IMR-90 (cell line): ENCODE measurements at regions not wholly inside any gene's neighbourhood (a gene's known extent, or its start where the extent isn't known, plus 50 kb on each side); places are given as distances from the start of the nearest gene placed in this dataset.

Source experiments
- ATAC-seq: fragments of 200-7000 bp; cut with Tn5 transposase; 2 replicates; pipeline ENCODE4 v1.9.1; 2020; ENCODE audit warnings: low read depth, mild to moderate bottlenecking, moderate library complexity
- BruUV-seq: library from RNA; stranded (reverse); fragments of 400-500 nt; replicated peaks from 2 replicates; lab custom pipeline; 2021; lab: Mats Ljungman, UMichigan
- CTCF ChIA-PET: fragments of 300-600 bp; formaldehyde crosslinking; extraction: SDS; loops from one replicate; lab custom pipeline; 2021; ENCODE audit warnings: antibody characterized with exemption; lab: Yijun Ruan, JAX
- POLR2A ChIA-PET: fragments of 300-600 bp; sonication (Branson Sonifier 250); formaldehyde crosslinking; loops from one replicate; lab custom pipeline; 2022; ENCODE audit warnings: antibody characterized with exemption; ENCODE audit not compliant: unreplicated experiment; lab: Charles Lee
- DNase-seq: peaks from one replicate; pipeline ENCODE4 v3.0.0; 2013
- H2AFZ ChIP-seq: replicated peaks from 2 replicates; pipeline ENCODE3; 2013; ENCODE audit warnings: low read length, mild to moderate bottlenecking; ENCODE audit not compliant: poor library complexity
- H2AK5ac ChIP-seq: 2 replicates; pipeline ENCODE4 v1.6.1; 2013; ENCODE audit warnings: low read depth, low read length, inconsistent platforms
- H2AK9ac ChIP-seq: replicated peaks from 2 replicates; pipeline ENCODE3; 2013; ENCODE audit warnings: mild to moderate bottlenecking, low read depth, low read length, moderate library complexity; ENCODE audit not compliant: poor library complexity
- H2BK120ac ChIP-seq: 2 replicates; pipeline ENCODE4 v1.6.1; 2013; ENCODE audit warnings: low read depth, low read length, inconsistent platforms
- H2BK15ac ChIP-seq: 3 replicates; pipeline ENCODE4 v1.6.1; 2013; ENCODE audit warnings: low read depth, low read length, inconsistent platforms
- H2BK20ac ChIP-seq: 2 replicates; pipeline ENCODE4 v1.6.1; 2013; ENCODE audit warnings: low read depth, mild to moderate bottlenecking, inconsistent platforms, low read length, moderate library complexity
- H2BK5ac ChIP-seq: 2 replicates; pipeline ENCODE4 v1.6.1; 2013; ENCODE audit warnings: mild to moderate bottlenecking, low read depth, low read length, inconsistent platforms; ENCODE audit not compliant: poor library complexity, severe bottlenecking
- H3K14ac ChIP-seq: replicated peaks from 2 replicates; pipeline ENCODE4 v1.6.1; 2013; ENCODE audit warnings: low read depth, low read length, inconsistent platforms
- H3K18ac ChIP-seq: 2 replicates; pipeline ENCODE4 v1.6.1; 2013; ENCODE audit warnings: low read depth, low read length, control low read depth
- H3K23ac ChIP-seq: 2 replicates; pipeline ENCODE4 v1.6.1; 2013; ENCODE audit warnings: low read depth, low read length, inconsistent platforms
- H3K27ac ChIP-seq: 2 replicates; pipeline ENCODE4 v1.5.1; 2013; ENCODE audit warnings: mild to moderate bottlenecking, control low read depth, low read length; ENCODE audit not compliant: insufficient read depth
- H3K27me3 ChIP-seq: 2 replicates; pipeline ENCODE4 v1.6.1; 2013; ENCODE audit warnings: low read length; ENCODE audit not compliant: control insufficient read depth, insufficient read depth
- H3K36me3 ChIP-seq: 2 replicates; pipeline ENCODE4 v1.6.1; 2013; ENCODE audit warnings: low read length, mixed read lengths; ENCODE audit not compliant: control insufficient read depth, insufficient read depth
- H3K4ac ChIP-seq: 2 replicates; pipeline ENCODE4 v1.6.1; 2013; ENCODE audit warnings: low read depth, low read length, inconsistent platforms
- H3K4me1 ChIP-seq: 2 replicates; pipeline ENCODE4 v1.6.1; 2013; ENCODE audit warnings: low read length, mixed read lengths; ENCODE audit not compliant: control insufficient read depth, insufficient read depth
- H3K4me2 ChIP-seq: 2 replicates; pipeline ENCODE4 v1.6.1; 2013; ENCODE audit warnings: low read depth, mild to moderate bottlenecking, control low read depth, low read length, moderate library complexity
- H3K4me3 ChIP-seq: 2 replicates; pipeline ENCODE4 v1.5.1; 2013; ENCODE audit warnings: low read depth, mild to moderate bottlenecking, control low read depth, low read length, moderate library complexity; ENCODE audit not compliant: insufficient read depth
- H3K56ac ChIP-seq: 2 replicates; pipeline ENCODE4 v1.6.1; 2013; ENCODE audit warnings: low read length, inconsistent platforms; ENCODE audit not compliant: insufficient read depth; ENCODE audit errors: extremely low read depth
- H3K79me1 ChIP-seq, 2 experiments: 2 replicates each; pipeline ENCODE4 v1.6.1; 2013; ENCODE audit warnings: low read length in 2 of 2, inconsistent platforms in 1 of 2, low read depth in 1 of 2
- H3K9ac ChIP-seq: 2 replicates; pipeline ENCODE4 v1.6.1; 2013; ENCODE audit warnings: low read depth, low read length, control low read depth
- H3K9me1 ChIP-seq: 2 replicates; pipeline ENCODE4 v1.6.1; 2013; ENCODE audit warnings: low read length, inconsistent platforms; ENCODE audit not compliant: insufficient read depth
- H3K9me3 ChIP-seq: 2 replicates; pipeline ENCODE4 v1.6.1; 2013; ENCODE audit warnings: low read length; ENCODE audit not compliant: control insufficient read depth, insufficient read depth
- H4K20me1 ChIP-seq: 2 replicates; pipeline ENCODE4 v1.6.1; 2013; ENCODE audit warnings: low read length, inconsistent platforms; ENCODE audit not compliant: insufficient read depth
- H4K5ac ChIP-seq: 2 replicates; pipeline ENCODE4 v1.6.1; 2013; ENCODE audit warnings: mild to moderate bottlenecking, low read depth, low read length, control low read depth
- H4K8ac ChIP-seq, 2 experiments: 2 replicates each; pipeline ENCODE4 v1.6.1; 2013; ENCODE audit warnings: low read depth in 2 of 2, low read length in 2 of 2, control low read depth in 1 of 2, inconsistent platforms in 1 of 2
- H4K91ac ChIP-seq: 2 replicates; pipeline ENCODE4 v1.6.1; 2013; ENCODE audit warnings: low read depth, low read length, inconsistent platforms; ENCODE audit not compliant: insufficient read depth
- BHLHE40 ChIP-seq: fragments of 150-350 bp; IDR thresholded peaks from 2 replicates; pipeline ENCODE4 v1.6.1; 2016; ENCODE audit warnings: mild to moderate bottlenecking, low read depth, low read length
- CEBPB ChIP-seq: IDR thresholded peaks from 2 replicates; pipeline ENCODE4 v1.6.1; 2012; ENCODE audit warnings: low read depth, low read length, improper control_type of control experiment
- FOS ChIP-seq: fragments of 150-350 bp; IDR thresholded peaks from 2 replicates; pipeline ENCODE4 v1.6.1; 2016; ENCODE audit warnings: low read depth, low read length
- MAFK ChIP-seq: IDR thresholded peaks from 2 replicates; pipeline ENCODE4 v1.6.1; 2012; ENCODE audit warnings: low read depth, low read length, improper control_type of control experiment
- RAD21 ChIP-seq: IDR thresholded peaks from 2 replicates; pipeline ENCODE4 v1.6.1; 2012; ENCODE audit warnings: low read length, improper control_type of control experiment
- WGBS, 2 experiments: methylation state at CpG; one replicate each; pipeline versions ENCODE4 v1.1.5 to v1.1.7; 2013; ENCODE audit warnings: missing lambda C conversion rate in 2 of 2; ENCODE audit not compliant: insufficient read length in 1 of 2; ENCODE audit errors: extremely low coverage in 2 of 2; 5-methylcytosine and 5-hydroxymethylcytosine counted together
- dilution Hi-C: fragments of 300-500 bp; cut with HindIII; formaldehyde crosslinking; loops from one replicate; pipeline ENCODE4 v1.14.3; 2018; ENCODE audit warnings: low sequenced_read_pairs; ENCODE audit not compliant: unreplicated experiment
- in situ Hi-C: fragments of 300-500 bp; cut with MboI; formaldehyde crosslinking; loops from 3 replicates; pipeline ENCODE4 v1.14.3; 2019; ENCODE audit warnings: low sequenced_read_pairs, inconsistent platforms, mixed read lengths
- intact Hi-C: fragments of 100-400 bp; cut with micrococcal nuclease; formaldehyde crosslinking; loops from 2 replicates; pipeline ENCODE4 v1.10.0; 2022
- TF ChIP-seq, protein P1 (sequence below): fragments of 150-350 bp; IDR thresholded peaks from 2 replicates; pipeline ENCODE4 v1.6.1; 2017; ENCODE audit warnings: mild to moderate bottlenecking, antibody characterized with exemption, low read length, low read depth

DNA sequence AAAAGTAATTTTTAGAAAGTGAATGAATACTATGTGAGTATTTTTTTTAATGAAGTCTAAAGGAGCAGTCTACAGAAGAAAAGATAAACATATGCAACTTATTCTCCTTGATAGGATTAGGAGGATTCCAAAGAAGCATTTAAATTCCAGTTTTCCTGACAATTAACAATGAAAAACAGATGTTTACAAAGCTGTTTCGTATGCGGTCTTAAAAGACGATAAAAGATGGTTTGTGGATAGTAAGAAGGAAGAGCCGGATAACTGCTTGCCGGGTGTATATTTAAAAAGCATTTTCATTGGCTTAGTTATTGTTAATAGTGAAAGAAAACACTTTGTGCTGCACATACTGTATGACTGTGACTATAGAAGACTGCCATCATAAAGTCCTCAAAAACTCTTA, 120.0 kb upstream of the C11orf58 start:
- H3K4me1 ChIP-seq, result 0 out of 2 replicates have a peak, but pooled peaks cover 3% of the 10 kb centered on the region
- no peak for TF ChIP-seq CEBPB
- TF ChIP-seq BHLHE40, result no peak
- TF ChIP-seq FOS, result no peak
- TF ChIP-seq, protein P1, sequence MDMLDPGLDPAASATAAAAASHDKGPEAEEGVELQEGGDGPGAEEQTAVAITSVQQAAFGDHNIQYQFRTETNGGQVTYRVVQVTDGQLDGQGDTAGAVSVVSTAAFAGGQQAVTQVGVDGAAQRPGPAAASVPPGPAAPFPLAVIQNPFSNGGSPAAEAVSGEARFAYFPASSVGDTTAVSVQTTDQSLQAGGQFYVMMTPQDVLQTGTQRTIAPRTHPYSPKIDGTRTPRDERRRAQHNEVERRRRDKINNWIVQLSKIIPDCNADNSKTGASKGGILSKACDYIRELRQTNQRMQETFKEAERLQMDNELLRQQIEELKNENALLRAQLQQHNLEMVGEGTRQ, result no peak
- no peak for TF ChIP-seq RAD21
- TF ChIP-seq MAFK, result no peak
- no peak overlapping the region for H4K8ac ChIP-seq
- no peak overlapping the region for H2AK9ac ChIP-seq
- CTCF ChIA-PET, result no interaction called here
- H3K18ac ChIP-seq, result no peak overlapping the region
- in situ Hi-C loops (loop anchor here (10.0 kb wide), 1 partner anchor 1284 kb away; no protein-coding TSS in a partner anchor), dilution Hi-C loops (no loop called here), intact Hi-C loops (no loop called here)
- DNase-seq, result no peak
- H2BK15ac ChIP-seq, result no peak overlapping the region
- no peaks in the 10 kb centered on the region for H3K27me3 ChIP-seq
- no peak for ATAC-seq
- no TSS peak for BruUV-seq
- H3K79me1 ChIP-seq, result no peaks in the 10 kb centered on the region
- H3K9ac ChIP-seq, result no peak overlapping the region
- H2AK5ac ChIP-seq, result no peak overlapping the region
- H2AFZ ChIP-seq, result no peak overlapping the region
- H3K27ac ChIP-seq, result no peak overlapping the region
- H3K14ac ChIP-seq, result no peak overlapping the region
- H3K9me1 ChIP-seq, result no peaks in the 10 kb centered on the region
- WGBS, 2 experiments, result no CpG with 5 or more reads among the region's 5 CpGs
- no peaks in the 10 kb centered on the region for H3K36me3 ChIP-seq
- no peak overlapping the region for H4K91ac ChIP-seq
- no peaks in the 10 kb centered on the region for H4K20me1 ChIP-seq
- no peak overlapping the region for H3K4me2 ChIP-seq
- POLR2A ChIA-PET, result no interaction called here
- H3K4ac ChIP-seq, result no peak overlapping the region
- H2BK5ac ChIP-seq, result no peak overlapping the region
- no peak overlapping the region for H2BK120ac ChIP-seq
- no peak overlapping the region for H3K23ac ChIP-seq
- no peak overlapping the region for H4K5ac ChIP-seq
- no peaks in the 10 kb centered on the region for H3K9me3 ChIP-seq
- H2BK20ac ChIP-seq, result no peak overlapping the region
- no peak overlapping the region for H3K4me3 ChIP-seq
- H3K56ac ChIP-seq, result no peak overlapping the region
